DMS114 treated with DMSO at 0.1 percent for 48 hours (cell line): ENCODE measurements at regions not wholly inside any gene's neighbourhood (a gene's known extent, or its start where the extent isn't known, plus 50 kb on each side); places are given as distances from the start of the nearest gene placed in this dataset.
"Not testable (repeated sequence)": the region's sequence is repeated elsewhere in the genome, so short reads cannot be mapped to it uniquely, and the experiment has no call there.

Experiments used
- DNase-seq: peaks from one replicate; lab custom pipeline; 2025; ENCODE audit not compliant: unreplicated experiment; lab: John Stamatoyannopoulos, UW

- DNase-seq = no peak
Observed at GRCh38 chr6:101110814-101111213, 229.7 kb upstream of the ASCC3 start.

GRCh38 chr6:101113468-101114260, 232.5 kb upstream of the ASCC3 start:
- DNase-seq = no peak

- peak; percentile 41 for DNase-seq
Observed at GRCh38 chr6:101114703-101115102, 233.6 kb upstream of the ASCC3 start.

DNA sequence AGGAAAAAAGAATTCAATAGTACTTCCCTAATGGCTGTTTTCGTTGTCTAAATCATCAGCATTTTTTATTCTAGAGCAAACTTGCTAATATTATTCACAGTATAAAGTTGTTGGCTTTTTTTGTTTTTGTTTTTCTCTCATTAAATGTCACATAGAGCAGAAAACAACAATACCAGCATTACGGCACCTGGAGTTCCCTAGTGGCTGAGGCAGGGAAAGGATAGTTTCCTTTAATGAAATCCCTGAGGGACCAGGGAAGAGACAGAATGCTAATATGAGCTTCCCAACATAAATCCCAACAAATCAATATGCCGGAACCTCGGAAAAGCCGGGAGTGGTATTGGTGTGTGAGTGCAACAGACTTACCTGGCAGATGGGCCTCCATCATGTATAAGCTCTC, 235.2 kb upstream of the ASCC3 start:
- no peak for DNase-seq

- no peak for DNase-seq
Observed at GRCh38 chr6:101117393-101118135, 236.4 kb upstream of the ASCC3 start.

DNA sequence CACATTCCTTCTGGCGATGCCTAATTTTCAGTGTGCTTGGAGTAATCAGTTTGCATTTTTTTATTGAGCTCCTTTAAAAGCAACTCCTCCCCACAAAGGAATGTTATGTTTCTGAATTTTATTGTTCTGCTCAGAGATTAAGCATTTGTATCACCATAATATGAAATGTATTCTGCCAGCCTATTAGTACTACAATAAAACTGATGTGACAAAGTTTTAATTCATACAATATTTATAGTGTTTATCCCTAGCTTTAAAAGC, 236.9 kb upstream of the ASCC3 start:
- DNase-seq = no peak

- no peak for DNase-seq
Observed at GRCh38 chr6:101120747-101121146, 239.6 kb upstream of the ASCC3 start.

DNA sequence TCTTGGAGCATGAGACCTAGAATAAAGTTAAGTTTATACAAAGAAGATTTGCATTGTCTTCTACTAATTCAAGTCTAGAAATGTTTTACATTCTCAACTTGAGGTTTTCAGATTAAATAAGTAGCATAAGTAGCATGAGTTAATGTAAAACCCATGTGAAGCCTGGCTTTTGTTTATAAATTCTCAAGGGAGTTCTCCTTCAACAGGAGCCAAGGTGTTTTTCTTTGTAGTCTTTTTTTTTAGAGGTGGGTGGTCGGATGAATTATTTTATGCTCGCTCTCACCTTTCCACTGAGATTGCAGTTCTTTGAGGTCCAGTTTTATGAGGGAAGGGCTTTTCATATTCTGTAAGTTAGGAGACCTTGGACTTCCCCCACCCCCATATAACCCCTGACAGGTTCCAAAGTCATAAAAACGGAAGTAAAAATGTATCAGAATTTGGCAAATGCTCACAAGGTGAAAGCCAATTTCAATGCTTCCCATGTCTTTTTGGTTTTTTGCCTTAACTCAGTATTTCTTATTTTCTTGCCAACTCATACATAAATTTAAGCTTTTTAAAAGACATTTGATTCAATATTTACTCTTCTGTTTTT, 244.3 kb upstream of the ASCC3 start:
- DNase-seq = no peak

DNA sequence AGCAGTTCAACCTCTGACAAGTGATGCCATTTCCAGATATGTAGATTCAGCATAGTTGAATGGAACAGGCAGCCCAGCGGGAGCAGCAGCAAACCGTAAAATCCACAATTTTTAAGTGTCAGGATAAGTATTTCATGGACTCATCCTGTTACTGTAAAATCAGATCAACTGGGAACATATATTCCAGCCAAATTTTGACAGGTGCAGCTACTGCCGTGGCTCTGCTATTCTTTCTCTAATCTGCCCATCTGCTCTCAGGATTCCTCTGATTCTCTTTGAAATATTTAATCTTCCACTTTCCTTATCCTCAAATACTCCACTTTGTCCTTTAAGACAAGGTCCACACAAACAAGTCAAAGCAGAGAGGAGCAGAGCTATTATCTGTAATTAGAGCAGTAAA, 245.4 kb upstream of the ASCC3 start:
- no peak for DNase-seq

- DNase-seq = no peak
Observed at GRCh38 chr6:101129851-101130250, 248.7 kb upstream of the ASCC3 start.

- DNase-seq = no peak
Observed at GRCh38 chr6:101146389-101146788, 247.1 kb upstream of the GRIK2 start.

DNA sequence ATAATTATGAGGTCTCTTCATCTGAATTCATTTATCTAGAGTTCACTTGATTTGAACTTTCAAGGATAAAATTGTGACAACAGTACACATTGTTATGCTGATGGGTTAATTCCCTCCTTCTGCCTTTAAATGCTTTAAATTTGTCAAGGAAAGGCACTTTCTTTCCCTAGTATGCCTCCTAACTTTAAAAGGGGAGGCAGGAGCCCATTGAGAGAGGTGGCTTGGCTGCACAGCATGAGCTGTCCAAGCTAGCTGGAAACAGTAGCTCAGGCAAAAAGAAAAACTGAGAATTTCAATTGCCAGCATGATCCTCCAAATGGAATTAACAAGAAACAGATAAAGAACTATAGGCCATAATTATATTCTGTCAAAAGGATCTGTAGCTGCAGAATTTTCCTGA, 243.3 kb upstream of the GRIK2 start:
- no peak for DNase-seq

DNA sequence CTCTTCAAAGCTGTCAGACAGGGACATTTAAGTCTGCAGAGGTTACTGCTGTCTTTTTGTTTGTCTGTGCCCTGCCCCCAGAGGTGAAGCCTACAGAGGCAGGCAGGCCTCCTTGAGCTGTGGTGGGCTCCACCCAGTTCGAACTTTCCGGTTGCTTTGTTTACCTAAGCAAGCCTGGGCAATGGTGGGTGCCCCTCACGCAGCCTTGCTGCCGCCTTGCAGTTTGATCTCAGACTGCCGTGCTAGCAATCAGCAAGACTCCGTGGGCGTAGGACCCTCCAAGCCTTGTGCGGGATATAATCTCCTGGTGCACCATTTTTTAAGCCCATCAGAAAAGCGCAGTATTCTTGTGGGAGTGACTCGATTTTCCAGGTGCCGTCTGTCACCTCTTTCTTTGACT, 235.9 kb upstream of the GRIK2 start:
- DNase-seq = not testable (repeated sequence)

GRCh38 chr6:101163611-101164010, 229.9 kb upstream of the GRIK2 start:
- no peak for DNase-seq

- DNase-seq = no peak
Observed at GRCh38 chr6:101167638-101168037, 225.9 kb upstream of the GRIK2 start.

DNA sequence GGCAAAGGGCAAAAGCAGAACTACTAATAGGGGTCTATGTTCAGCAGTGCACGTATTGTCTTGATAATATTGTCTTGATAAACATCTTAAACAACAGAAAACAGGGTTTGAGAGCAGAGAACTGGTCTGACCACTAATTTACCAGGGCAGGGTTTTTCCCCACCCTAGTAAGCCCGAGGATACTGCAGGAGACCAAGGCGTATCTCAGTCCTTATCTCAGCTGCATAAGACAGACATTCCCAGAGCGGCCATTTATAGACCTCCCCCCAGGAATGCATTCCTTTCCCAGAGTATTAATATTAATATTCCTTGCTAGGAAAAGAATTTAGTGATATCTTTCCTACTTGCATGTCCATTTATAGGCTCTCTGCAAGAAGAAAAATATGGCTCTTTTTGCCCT, 222.5 kb upstream of the GRIK2 start:
- not testable (repeated sequence) for DNase-seq

DNA sequence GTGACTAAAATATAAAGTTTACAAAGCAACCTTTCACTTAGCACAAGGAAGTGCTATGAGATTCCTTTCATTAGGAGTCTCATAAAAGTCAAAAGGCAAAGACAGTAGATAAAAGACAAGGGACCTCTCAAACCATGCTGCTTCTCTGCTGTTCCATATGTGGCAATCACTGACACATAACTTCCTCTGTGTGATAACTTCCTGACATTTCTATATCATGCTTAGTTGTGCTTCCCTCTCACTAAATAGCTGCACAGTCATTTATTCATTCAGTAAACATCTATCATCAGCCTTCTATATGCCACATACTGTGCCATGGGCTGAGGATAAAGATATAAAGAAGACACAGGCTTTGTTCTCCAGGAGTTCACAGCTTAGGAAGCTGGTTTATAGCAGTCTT, 214.8 kb upstream of the GRIK2 start:
- no peak for DNase-seq

DNA sequence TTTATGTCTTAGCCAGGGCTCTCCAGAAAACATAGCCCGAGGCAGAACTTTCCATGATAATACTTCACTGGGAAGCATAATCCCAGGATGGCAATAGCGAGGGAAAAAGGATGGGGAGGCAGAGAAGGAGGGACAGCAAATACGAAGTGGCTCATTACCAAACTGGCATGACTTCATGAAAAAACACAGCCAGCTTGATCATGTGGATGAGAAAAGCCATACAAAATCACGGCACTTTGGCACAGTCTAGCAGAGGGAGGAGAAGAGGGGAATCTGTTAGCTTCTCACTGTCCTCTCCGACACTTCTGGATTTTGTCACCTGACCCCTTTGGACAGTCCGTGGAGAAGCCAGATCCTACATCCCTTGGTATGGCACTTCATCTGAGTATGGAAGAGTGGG, 212.5 kb upstream of the GRIK2 start:
- no peak for DNase-seq

GRCh38 chr6:101188285-101188798, 205.2 kb upstream of the GRIK2 start:
- DNase-seq = not testable (repeated sequence)

DNA sequence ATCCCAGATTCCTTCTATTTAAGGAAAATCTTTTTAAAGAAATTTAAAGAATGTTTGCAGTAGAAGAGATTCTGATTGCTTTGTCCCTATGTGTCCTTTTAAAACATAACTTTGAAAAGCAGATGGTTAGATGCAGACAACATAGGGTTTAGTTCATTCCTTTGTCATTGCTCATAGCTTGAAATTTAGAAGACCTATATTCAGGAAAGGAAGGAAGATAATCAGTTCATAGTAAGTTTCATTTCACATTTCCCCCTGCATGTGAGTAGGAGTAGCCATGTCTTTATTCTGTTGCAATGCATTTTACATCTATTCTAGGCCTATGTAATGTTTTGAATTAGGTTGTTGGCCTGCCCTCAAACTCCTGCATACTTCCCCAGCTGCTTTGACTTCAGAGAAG, 197.9 kb upstream of the GRIK2 start:
- DNase-seq = no peak

- no peak for DNase-seq
Observed at GRCh38 chr6:101199441-101199840, 194.1 kb upstream of the GRIK2 start.

- no peak for DNase-seq
Observed at GRCh38 chr6:101202867-101203374, 190.6 kb upstream of the GRIK2 start.
